Parathyroid adenoma (tissue), 2 donors: ENCODE measurements at regions not wholly inside any gene's neighbourhood (a gene's known extent, or its start where the extent isn't known, plus 50 kb on each side); places are given as distances from the start of the nearest gene placed in this dataset.

Experiments
- H2AFZ ChIP-seq: fragments of 300-600 bp; sonication (generic); one replicate; pipeline ENCODE4 v1.7.0; 2017; ENCODE audit warnings: antibody characterized with exemption, mild to moderate bottlenecking
- H3K27ac ChIP-seq: fragments of 300-600 bp; sonication (generic); one replicate; pipeline ENCODE4 v1.7.0; 2017
- H3K27me3 ChIP-seq: fragments of 300-600 bp; sonication (generic); one replicate; pipeline ENCODE4 v1.7.0; 2017; ENCODE audit warnings: low read length; ENCODE audit not compliant: control insufficient read depth, insufficient read depth
- H3K36me3 ChIP-seq: fragments of 300-600 bp; sonication (generic); one replicate; pipeline ENCODE4 v1.7.0; 2017; ENCODE audit warnings: low read length; ENCODE audit not compliant: control insufficient read depth, insufficient read depth
- H3K4me1 ChIP-seq: fragments of 300-600 bp; sonication (generic); one replicate; pipeline ENCODE4 v1.7.0; 2017; ENCODE audit warnings: control low read depth
- H3K4me2 ChIP-seq: fragments of 300-600 bp; sonication (generic); one replicate; pipeline ENCODE4 v1.7.0; 2017; ENCODE audit warnings: low read length
- H3K4me3 ChIP-seq: fragments of 300-600 bp; sonication (generic); one replicate; pipeline ENCODE4 v1.7.0; 2017; ENCODE audit warnings: low read depth, low read length
- H3K79me2 ChIP-seq: fragments of 300-600 bp; sonication (generic); one replicate; pipeline ENCODE4 v1.7.0; 2017; ENCODE audit warnings: control low read depth
- H3K9ac ChIP-seq: fragments of 300-600 bp; sonication (generic); one replicate; pipeline ENCODE4 v1.7.0; 2017; ENCODE audit warnings: mild to moderate bottlenecking
- H3K9me3 ChIP-seq: fragments of 300-600 bp; sonication (generic); one replicate; pipeline ENCODE4 v1.7.0; 2017; ENCODE audit warnings: low read length; ENCODE audit not compliant: control insufficient read depth
- CTCF ChIP-seq: fragments of 300-600 bp; sonication (generic); IDR thresholded peaks from one replicate; pipeline ENCODE4 v1.7.0; 2017; ENCODE audit warnings: antibody characterized with exemption, mild to moderate bottlenecking
- donor health status: primary hyperparathyroidism.

DNA sequence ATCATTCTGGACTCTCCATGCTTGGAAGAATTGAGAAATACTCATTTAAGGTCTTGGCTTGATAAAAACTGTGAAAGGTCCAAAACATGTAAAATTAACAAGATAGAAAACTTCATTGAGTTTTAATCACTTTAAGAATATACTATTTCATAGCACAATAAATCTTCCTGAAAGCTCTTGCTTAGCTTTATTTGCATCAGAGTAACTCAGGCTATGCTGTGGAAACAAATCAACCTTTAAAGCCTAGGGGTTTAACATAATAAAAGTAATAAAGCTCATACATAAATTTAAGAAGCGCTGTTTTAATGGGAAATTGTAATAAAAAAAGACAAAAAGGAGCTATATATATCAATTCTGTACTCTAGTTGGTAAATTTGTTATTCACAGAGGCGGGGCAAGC is 77.2 kb upstream of the PTCHD4 start:
- H3K27me3 ChIP-seq, result no peaks in the 10 kb centered on the region
- H2AFZ ChIP-seq, result no peak overlapping the region
- no peaks in the 10 kb centered on the region for H3K9me3 ChIP-seq
- no peaks in the 10 kb centered on the region for H3K36me3 ChIP-seq
- no peak overlapping the region for H3K4me2 ChIP-seq
- no peaks in the 10 kb centered on the region for H3K4me1 ChIP-seq
- no peak overlapping the region for H3K27ac ChIP-seq
- no peak for TF ChIP-seq CTCF
- H3K79me2 ChIP-seq, result no peaks in the 10 kb centered on the region
- H3K9ac ChIP-seq, result no peak overlapping the region
- H3K4me3 ChIP-seq, result no peak overlapping the region

DNA sequence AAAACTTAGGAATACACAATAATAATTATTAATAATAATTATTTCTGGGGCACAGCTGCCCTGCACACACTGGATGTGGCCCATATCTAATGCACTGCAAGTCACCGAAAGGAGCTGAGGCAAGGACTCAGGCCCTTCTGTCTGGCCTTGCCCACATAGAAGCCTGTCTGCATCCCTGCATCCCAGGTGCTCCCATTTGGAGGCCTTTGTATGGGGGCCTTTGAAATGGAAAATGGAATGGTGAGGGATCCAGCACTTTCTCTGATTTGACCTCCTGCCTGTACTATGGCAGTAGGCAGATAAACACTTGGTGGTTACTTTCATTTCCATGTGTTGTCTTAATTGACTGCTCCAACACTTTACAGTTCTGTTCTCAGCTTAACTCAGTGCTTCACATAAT is 75.7 kb upstream of the PTCHD4 start:
- no peak overlapping the region for H3K4me3 ChIP-seq
- H3K27ac ChIP-seq, result no peak overlapping the region
- H3K4me2 ChIP-seq, result no peak overlapping the region
- H3K79me2 ChIP-seq, result no peaks in the 10 kb centered on the region
- no peak for TF ChIP-seq CTCF
- no peaks in the 10 kb centered on the region for H3K9me3 ChIP-seq
- H3K4me1 ChIP-seq, result no peaks in the 10 kb centered on the region
- no peaks in the 10 kb centered on the region for H3K27me3 ChIP-seq
- H3K9ac ChIP-seq, result no peak overlapping the region
- no peak overlapping the region for H2AFZ ChIP-seq
- no peaks in the 10 kb centered on the region for H3K36me3 ChIP-seq

- H3K4me2 ChIP-seq, result no peak overlapping the region
- H3K79me2 ChIP-seq, result no peaks in the 10 kb centered on the region
- H3K9ac ChIP-seq, result no peak overlapping the region
- H3K27ac ChIP-seq, result no peak overlapping the region
- H2AFZ ChIP-seq, result no peak overlapping the region
- no peaks in the 10 kb centered on the region for H3K9me3 ChIP-seq
- no peak for TF ChIP-seq CTCF
- no peaks in the 10 kb centered on the region for H3K4me1 ChIP-seq
- H3K36me3 ChIP-seq, result no peaks in the 10 kb centered on the region
- no peak overlapping the region for H3K4me3 ChIP-seq
- no peaks in the 10 kb centered on the region for H3K27me3 ChIP-seq
Observed at GRCh38 chr6:48184648-48185047, 73.7 kb upstream of the PTCHD4 start.

- Histone ChIP-seq H2AFZ (no peak overlapping the region), H3K4me2 (no peak overlapping the region), H3K79me2 (no peaks in the 10 kb centered on the region), H3K4me3 (no peak overlapping the region), H3K27ac (no peak overlapping the region), H3K9ac (no peak overlapping the region), H3K9me3 (no peaks in the 10 kb centered on the region), H3K4me1 (no peaks in the 10 kb centered on the region), H3K36me3 (no peaks in the 10 kb centered on the region), H3K27me3 (no peaks in the 10 kb centered on the region)
- no peak for TF ChIP-seq CTCF
Observed at GRCh38 chr6:48183811-48184605, 73.0 kb upstream of the PTCHD4 start.

DNA sequence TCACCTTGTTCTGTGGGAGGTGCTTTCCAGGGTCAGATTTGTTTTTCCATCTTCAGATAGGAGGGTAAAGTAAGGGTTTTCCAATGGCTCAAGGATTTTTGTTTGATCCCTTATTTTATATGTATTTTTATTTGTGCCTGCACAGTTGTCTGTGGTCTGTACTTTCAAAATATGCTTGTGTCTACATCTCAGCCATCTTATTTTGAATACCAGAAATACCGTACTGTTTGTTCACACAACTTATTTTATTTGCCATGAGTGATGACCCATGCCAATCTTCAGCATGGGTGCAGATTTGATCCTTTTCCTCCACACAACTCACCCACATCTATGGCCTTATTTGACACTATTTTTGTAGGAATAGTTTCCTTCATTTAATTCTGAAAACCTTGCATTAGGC is 72.2 kb upstream of the PTCHD4 start:
- Histone ChIP-seq H3K27ac (no peak overlapping the region), H3K4me1 (no peaks in the 10 kb centered on the region), H3K9me3 (no peaks in the 10 kb centered on the region), H3K4me2 (no peak overlapping the region), H3K9ac (no peak overlapping the region), H3K79me2 (no peaks in the 10 kb centered on the region), H3K27me3 (no peaks in the 10 kb centered on the region), H2AFZ (no peak overlapping the region), H3K4me3 (no peak overlapping the region), H3K36me3 (no peaks in the 10 kb centered on the region)
- no peak for TF ChIP-seq CTCF
